K562 (cell line): ENCODE measurements at regions not wholly inside any gene's neighbourhood (a gene's known extent, or its start where the extent isn't known, plus 50 kb on each side); places are given as distances from the start of the nearest gene placed in this dataset.

Experiments used
- HDAC6 ChIP-seq: IDR thresholded peaks from 2 replicates; pipeline ENCODE4 v1.6.1; 2012; ENCODE audit warnings: low read depth, mild to moderate bottlenecking, control low read depth, inconsistent platforms, low read length, moderate library complexity
- RBM15 ChIP-seq: fragments of 200-400 bp; formaldehyde crosslinking; IDR thresholded peaks from 2 replicates; pipeline ENCODE4 v1.6.1; 2018; ENCODE audit warnings: mild to moderate bottlenecking, low read length, moderate library complexity; ENCODE audit not compliant: insufficient read depth
- U2AF2 ChIP-seq: fragments of 200-400 bp; formaldehyde crosslinking; optimal IDR thresholded peaks from 2 replicates; pipeline ENCODE3; 2017; ENCODE audit warnings: low read depth, mild to moderate bottlenecking, low read length
- ZNF407 ChIP-seq: fragments of 450-650 bp; IDR thresholded peaks from 2 replicates; pipeline ENCODE4 v1.6.1; 2016; ENCODE audit warnings: low read depth

- TF ChIP-seq ZNF407, result no peak
- TF ChIP-seq U2AF2, result no peak
- TF ChIP-seq RBM15, result no peak
- TF ChIP-seq HDAC6, result no peak
- TF ChIP-seq, all 486 proteins: peak for 4
Observed at GRCh38 chr14:100663761-100664052, 63.0 kb upstream of the DLK1 start (continued).
